ENCODE measurements at regions not wholly inside any gene's neighbourhood (a gene's known extent, or its start where the extent isn't known, plus 50 kb on each side); places are given as distances from the start of the nearest gene placed in this dataset.
"Not testable (repeated sequence)": the region's sequence is repeated elsewhere in the genome, so short reads cannot be mapped to it uniquely, and the experiment has no call there.

DNA sequence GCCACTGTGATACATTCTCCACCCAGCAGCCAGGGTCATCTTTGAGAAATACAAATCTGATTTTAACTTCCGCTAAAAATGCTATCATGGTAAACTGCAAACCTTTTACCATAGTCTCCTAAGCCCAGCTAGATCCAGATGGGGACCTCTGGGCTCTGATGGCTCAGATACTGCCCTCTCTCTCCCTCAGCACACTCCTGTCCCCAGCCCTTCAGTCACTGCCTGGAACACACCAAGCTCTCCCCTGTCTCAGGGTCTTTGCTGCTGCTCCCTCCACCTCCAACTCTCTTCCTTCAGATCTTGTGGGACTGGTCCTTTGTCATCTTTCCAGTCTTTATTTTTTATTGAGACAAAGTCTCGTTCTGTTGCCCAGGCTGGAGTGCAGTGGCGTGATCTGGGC, 65.1 kb downstream of the SPRY4 start:
- Mint-ChIP-seq H3K4me3 (no peak overlapping the region), H3K27me3 (ENCODE audit: low read depth) (no peaks in the 10 kb centered on the region), H3K9me3 (peaks cover 9% of the 10 kb centered on the region), H3K36me3 (ENCODE audit: insufficient read depth) (no peaks in the 10 kb centered on the region), H3K4me1 (ENCODE audit: low read depth) (no peaks in the 10 kb centered on the region)
- DNase-seq (no peak), ATAC-seq (no peak)

DNA sequence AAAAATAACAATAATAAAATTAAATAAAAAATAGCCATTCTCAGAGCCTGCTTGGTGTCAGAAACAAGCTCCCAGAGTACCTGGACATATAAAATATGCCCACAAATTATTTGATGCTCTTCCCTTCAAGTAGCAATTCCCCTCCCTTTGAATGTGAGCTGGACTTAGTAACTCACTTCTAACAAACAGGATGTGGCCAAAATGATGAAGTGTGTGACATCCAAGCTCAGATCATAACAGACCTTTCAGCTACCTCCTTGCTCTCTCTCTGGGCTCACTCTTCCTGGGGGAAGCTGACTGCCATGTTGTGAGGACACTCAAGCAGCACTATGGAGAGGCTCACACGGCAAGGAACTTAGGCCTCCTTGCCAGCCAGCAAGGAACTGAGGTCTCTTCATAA, 69.0 kb downstream of the SPRY4 start:
- DNase-seq (no peak), ATAC-seq (no peak)
- Mint-ChIP-seq H3K27me3 (ENCODE audit: low read depth) (no peaks in the 10 kb centered on the region), H3K36me3 (ENCODE audit: insufficient read depth) (no peaks in the 10 kb centered on the region), H3K4me3 (no peak overlapping the region), H3K9me3 (peaks cover 9% of the 10 kb centered on the region), H3K4me1 (ENCODE audit: low read depth) (no peaks in the 10 kb centered on the region)

DNA sequence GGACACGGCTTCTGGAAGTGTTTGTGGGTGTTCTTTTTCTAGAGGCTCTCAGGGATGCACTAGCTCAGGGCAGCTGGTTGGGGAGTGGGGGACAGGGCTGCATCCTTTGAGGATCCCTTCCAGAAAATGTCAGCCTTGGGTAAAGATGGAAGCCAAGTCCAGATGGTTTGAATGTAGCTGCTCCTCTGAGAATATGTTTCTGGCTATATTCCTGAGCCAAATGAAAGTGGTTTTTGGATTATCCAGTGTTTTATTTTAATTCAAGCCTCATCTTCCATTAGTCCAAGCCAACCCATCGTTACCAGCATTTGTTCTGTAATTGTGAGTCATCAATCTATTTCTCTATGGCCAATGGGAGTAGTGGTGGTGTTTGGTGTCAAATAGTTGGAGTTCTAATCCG, 70.4 kb downstream of the SPRY4 start:
- ATAC-seq (no peak), DNase-seq (no peak)
- H3K36me3 Mint-ChIP-seq (ENCODE audit: insufficient read depth) = no peaks in the 10 kb centered on the region
- H3K9me3 Mint-ChIP-seq = peaks cover 9% of the 10 kb centered on the region
- H3K4me1 Mint-ChIP-seq (ENCODE audit: low read depth) = no peaks in the 10 kb centered on the region
- no peaks in the 10 kb centered on the region for H3K27me3 Mint-ChIP-seq (ENCODE audit: low read depth)
- no peak overlapping the region for H3K4me3 Mint-ChIP-seq

DNA sequence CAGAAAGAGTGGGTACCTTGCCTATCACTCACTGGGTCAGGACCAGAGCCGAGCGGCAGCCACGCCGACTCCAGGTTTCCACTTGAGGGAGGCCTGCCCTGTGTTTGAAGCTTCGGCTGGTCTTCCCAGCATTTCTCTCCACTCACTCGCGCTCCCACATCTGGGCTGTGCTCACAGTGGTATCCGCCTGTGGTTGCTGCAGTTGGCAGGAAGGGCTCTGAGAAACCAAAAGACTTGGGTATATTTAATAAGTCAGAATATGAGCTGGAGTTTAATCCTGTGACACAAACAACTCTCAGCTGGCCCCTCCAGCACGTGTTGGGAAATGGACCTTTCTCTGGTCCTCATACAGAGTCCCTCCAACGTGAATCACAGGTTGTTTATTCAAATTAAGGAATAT, 70.9 kb downstream of the SPRY4 start:
- DNase-seq = no peak
- Mint-ChIP-seq H3K4me1 (ENCODE audit: low read depth) (no peaks in the 10 kb centered on the region), H3K4me3 (no peak overlapping the region)

DNA sequence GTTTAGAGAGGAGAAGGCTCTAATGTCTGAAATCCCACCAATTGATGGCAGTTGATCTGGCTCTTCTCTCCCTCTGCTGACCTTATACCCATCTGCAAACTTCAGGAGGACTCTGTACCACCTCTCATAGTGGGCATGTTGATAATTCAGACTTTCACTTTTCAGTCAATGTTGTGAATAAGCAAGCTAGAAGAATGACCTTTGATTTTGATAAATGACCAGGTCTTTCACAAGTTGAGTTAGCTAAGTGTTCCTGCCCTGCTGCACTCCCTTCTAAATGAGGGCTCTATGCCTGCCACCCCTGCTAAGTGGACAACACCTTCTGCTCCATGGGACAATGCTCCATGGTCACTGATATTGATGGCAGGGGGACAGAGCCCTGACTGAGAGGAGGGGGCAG, 74.7 kb downstream of the SPRY4 start:
- no peaks in the 10 kb centered on the region for H3K36me3 Mint-ChIP-seq (ENCODE audit: insufficient read depth)
- H3K27me3 Mint-ChIP-seq (ENCODE audit: low read depth) = no peaks in the 10 kb centered on the region
- H3K9me3 Mint-ChIP-seq = no peaks in the 10 kb centered on the region
- no peak for ATAC-seq
- H3K4me3 Mint-ChIP-seq = no peak overlapping the region
- no peaks in the 10 kb centered on the region for H3K4me1 Mint-ChIP-seq (ENCODE audit: low read depth)
- no peak for DNase-seq

More for the DNA sequence above, 70.9 kb downstream of the SPRY4 start:
- no peaks in the 10 kb centered on the region for H3K27me3 Mint-ChIP-seq (ENCODE audit: low read depth)
- ATAC-seq = no peak
- H3K36me3 Mint-ChIP-seq (ENCODE audit: insufficient read depth) = no peaks in the 10 kb centered on the region
- H3K9me3 Mint-ChIP-seq = peaks cover 9% of the 10 kb centered on the region

DNA sequence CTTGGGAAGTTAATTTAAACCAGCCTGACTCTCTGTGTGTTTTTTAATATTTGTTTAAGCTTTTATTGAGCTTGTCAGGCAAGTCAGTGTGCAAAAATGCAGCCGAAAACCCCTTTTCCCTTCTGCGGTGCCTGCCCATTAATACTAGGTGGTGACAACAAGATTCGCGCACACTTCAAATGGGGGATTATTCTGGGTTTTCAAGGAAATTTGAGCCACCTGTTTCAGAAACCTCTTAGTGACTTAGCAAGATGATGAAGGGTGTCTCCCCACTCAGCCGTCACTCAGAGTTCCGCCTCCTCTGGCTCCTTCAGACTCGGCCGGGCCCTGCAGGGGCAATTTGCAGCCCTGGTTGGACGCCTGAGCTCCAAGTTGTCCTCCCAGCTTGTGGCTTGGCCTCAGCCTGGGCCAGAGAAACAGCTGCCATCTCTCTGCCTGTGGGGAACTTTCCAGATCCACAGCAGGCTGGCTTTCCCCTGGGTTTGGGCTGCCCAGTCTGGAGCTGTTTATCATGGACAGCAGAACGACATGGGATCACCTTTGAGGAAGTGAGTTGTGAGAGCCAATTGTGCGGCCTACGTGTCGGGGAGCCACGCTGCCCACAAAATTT, 75.9 kb downstream of the SPRY4 start:
- no peak overlapping the region for H3K4me3 Mint-ChIP-seq
- ATAC-seq (no peak), DNase-seq (no peak)
- H3K9me3 Mint-ChIP-seq = no peaks in the 10 kb centered on the region
- no peaks in the 10 kb centered on the region for H3K36me3 Mint-ChIP-seq (ENCODE audit: insufficient read depth)
- H3K27me3 Mint-ChIP-seq (ENCODE audit: low read depth) = no peaks in the 10 kb centered on the region
- H3K4me1 Mint-ChIP-seq (ENCODE audit: low read depth) = no peaks in the 10 kb centered on the region

DNA sequence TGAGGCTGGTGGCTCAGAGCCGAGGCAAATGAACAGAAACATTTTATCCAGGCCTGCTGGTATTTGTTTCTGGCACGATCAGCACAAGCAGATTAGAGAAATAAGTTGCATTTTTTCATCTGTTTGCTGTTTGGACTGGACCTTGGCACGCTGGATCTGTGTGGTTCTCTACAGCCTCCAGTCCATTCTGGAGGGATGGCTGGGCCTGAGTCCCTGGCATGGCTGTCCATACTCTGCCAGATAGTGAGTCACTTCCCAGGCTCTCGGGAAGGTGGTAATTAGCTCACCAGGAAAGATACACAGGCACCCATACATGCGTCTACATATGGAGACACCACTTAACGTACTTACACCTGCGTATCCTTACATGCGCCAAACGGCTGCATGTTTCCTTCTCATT, 78.6 kb downstream of the SPRY4 start:
- ATAC-seq = no peak
- no peaks in the 10 kb centered on the region for H3K9me3 Mint-ChIP-seq
- DNase-seq = no peak
- H3K27me3 Mint-ChIP-seq (ENCODE audit: low read depth) = no peaks in the 10 kb centered on the region
- no peaks in the 10 kb centered on the region for H3K36me3 Mint-ChIP-seq (ENCODE audit: insufficient read depth)
- no peak overlapping the region for H3K4me3 Mint-ChIP-seq
- H3K4me1 Mint-ChIP-seq (ENCODE audit: low read depth) = no peaks in the 10 kb centered on the region

DNA sequence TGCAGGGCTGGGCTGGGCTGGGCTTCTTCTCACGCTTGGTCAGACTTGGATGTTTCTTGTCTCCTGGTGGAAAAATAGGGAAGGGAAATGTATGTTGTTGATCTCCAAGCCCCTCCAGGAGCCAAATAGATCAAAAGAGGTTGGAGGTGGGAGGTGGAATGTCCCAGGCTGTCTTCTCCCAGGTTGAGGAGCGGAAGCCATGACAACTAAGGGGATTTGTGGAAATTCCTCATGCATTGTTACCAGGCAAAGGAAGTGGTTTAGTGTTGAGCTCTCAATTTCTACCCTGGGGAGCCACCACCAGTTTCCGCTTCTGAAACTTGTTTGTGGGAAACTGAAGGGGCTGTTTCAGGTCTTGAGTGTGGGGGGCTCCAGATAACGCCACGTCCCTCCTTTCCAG, 79.0 kb downstream of the SPRY4 start:
- Mint-ChIP-seq H3K27me3 (ENCODE audit: low read depth) (no peaks in the 10 kb centered on the region), H3K9me3 (no peaks in the 10 kb centered on the region), H3K4me3 (no peak overlapping the region), H3K36me3 (ENCODE audit: insufficient read depth) (no peaks in the 10 kb centered on the region), H3K4me1 (ENCODE audit: low read depth) (no peaks in the 10 kb centered on the region)
- ATAC-seq = no peak
- no peak for DNase-seq

DNA sequence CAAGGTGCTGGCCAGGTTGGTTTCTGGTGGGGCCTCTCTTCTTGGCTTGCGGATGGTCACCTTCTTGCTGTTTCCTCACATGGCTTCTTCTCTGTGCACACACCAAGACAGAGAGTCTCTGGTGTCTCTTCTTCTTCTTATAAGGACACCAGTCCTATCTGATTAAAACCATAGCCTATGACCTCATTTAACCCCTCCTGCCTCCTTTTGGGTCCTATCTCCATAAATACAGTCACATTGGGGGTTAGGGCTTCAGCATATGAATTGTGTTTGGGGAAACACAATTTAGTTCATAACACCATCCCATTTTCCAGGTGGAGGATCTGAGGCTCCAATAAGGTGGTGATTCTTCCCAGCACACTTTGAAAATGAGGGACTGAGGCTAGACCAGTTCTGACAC, 80.4 kb downstream of the SPRY4 start:
- no peaks in the 10 kb centered on the region for H3K27me3 Mint-ChIP-seq (ENCODE audit: low read depth)
- H3K36me3 Mint-ChIP-seq (ENCODE audit: insufficient read depth) = no peaks in the 10 kb centered on the region
- no peak overlapping the region for H3K4me3 Mint-ChIP-seq
- no peaks in the 10 kb centered on the region for H3K9me3 Mint-ChIP-seq
- H3K4me1 Mint-ChIP-seq (ENCODE audit: low read depth) = no peaks in the 10 kb centered on the region
- ATAC-seq (no peak), DNase-seq (no peak)

DNA sequence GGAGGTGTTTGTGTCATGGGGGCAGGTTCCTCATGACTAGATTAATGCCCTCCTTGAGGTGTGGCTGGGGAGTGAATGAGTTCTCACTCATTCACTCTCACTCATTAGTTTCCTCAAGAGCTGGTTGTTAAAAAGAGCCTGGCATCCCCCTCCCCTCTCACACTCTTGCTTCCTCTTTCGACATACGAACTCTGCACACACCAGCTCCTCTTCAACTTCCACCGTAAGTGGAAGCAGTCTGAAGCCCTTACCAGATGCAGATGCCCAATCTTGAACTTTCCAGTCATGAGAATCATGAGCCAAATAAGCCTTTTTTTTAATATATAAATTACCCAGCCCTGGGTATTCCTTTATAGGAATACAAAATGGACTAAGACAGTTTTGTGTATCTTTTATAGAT, 82.5 kb downstream of the SPRY4 start:
- H3K4me1 Mint-ChIP-seq (ENCODE audit: low read depth) = no peaks in the 10 kb centered on the region
- H3K4me3 Mint-ChIP-seq = no peak overlapping the region
- ATAC-seq = no peak
- no peaks in the 10 kb centered on the region for H3K36me3 Mint-ChIP-seq (ENCODE audit: insufficient read depth)
- no peak for DNase-seq
- H3K27me3 Mint-ChIP-seq (ENCODE audit: low read depth) = no peaks in the 10 kb centered on the region
- no peaks in the 10 kb centered on the region for H3K9me3 Mint-ChIP-seq

DNA sequence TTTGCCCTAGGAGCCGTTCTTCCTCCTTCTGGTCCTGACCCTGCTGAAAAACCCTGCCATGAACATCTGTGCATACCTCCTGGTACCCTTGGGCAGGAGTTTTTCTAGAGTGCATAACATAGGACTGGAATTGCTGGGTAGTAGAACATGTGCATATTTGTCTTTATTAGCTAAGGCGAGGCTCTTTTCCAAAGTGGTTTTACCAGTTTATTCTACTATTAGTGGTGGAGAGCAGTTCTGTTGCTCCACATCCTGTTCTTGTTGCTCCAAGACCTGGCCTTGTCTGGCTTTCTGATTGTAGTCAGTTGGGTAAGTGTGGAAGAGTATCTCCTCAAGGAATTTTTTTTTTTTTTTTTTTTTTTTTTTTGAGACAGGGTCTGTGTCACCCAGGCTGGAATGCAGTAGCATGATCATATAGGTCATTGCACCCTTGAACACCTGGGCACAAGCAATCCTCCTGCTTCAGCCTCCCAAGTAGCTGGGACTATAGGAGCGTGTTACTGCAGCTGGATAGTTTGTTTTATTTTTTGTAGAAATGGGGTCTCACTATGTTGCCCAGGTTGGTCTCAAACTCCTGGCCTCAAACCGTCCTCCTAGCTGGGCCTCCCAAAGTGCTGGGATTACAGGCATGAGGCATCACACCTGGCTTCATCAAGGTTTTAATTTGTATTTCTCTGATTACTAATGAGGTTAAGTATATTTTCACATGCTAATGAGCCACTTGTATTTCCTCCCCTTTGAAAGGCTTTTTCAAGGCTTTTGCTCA, 85.2 kb downstream of the SPRY4 start:
- Mint-ChIP-seq H3K4me1 (ENCODE audit: low read depth) (peaks cover 11% of the 10 kb centered on the region), H3K9me3 (no peaks in the 10 kb centered on the region), H3K4me3 (no peak overlapping the region), H3K27me3 (ENCODE audit: low read depth) (no peaks in the 10 kb centered on the region), H3K36me3 (ENCODE audit: insufficient read depth) (no peaks in the 10 kb centered on the region)
- DNase-seq (no peak), ATAC-seq (no peak)

DNA sequence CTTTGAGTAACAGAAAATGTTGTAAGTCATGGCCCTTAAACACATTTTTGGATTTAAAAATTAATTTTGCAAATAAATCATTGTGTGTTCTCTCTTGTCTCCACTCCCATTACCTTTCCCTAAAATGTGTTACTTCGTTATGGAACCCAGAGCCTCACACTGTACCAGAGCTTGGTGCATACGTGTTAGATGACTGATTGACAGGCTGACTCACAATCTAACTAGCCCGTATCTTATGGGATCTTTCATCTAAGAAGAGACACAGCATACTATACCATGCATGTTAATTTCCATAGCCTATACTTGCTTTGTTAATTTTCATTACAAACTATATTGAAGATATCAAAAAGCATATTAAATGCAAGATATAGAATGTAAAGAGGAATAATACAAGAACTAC, 87.1 kb downstream of the SPRY4 start:
- Mint-ChIP-seq H3K4me1 (ENCODE audit: low read depth) (peaks cover 11% of the 10 kb centered on the region), H3K4me3 (no peak overlapping the region)

DNA sequence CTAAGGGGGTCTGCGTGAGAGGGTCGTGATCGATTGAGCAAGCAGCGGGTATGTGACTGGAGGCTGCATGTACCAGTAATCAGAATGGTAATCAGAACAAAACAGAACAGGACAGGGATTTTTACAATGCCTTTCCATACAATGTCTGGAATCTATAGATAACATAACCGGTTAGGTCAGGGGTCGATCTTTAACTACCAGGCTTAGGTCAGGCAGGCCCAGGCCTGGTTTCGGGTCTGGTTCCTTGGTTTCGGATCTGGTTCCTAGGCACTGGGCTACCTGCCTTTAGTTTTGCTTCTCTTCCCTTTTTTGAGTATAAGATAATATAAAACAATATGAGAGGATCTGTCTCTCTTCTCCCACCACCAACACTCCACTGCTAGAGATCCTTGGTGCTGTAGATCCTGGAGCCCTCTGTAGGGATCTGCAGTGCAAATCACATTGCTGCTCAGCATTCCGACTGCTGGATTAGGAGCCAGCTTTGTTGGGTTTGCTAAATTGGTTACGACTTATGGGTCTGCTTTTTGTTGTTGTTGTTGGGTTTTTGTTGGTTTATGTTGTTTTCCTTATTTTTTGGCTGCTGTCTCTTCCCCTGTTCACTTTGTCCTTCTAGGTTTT, 88.0 kb downstream of the SPRY4 start:
- ATAC-seq; H3K9me3 Mint-ChIP-seq; H3K4me3 Mint-ChIP-seq; DNase-seq; H3K36me3 Mint-ChIP-seq (ENCODE audit: insufficient read depth); H3K27me3 Mint-ChIP-seq (ENCODE audit: low read depth): not testable (repeated sequence)
- H3K4me1 Mint-ChIP-seq (ENCODE audit: low read depth) = peaks cover 11% of the 10 kb centered on the region

More for the DNA sequence above, 87.1 kb downstream of the SPRY4 start:
- Mint-ChIP-seq H3K9me3 (no peaks in the 10 kb centered on the region), H3K27me3 (ENCODE audit: low read depth) (no peaks in the 10 kb centered on the region), H3K36me3 (ENCODE audit: insufficient read depth) (no peaks in the 10 kb centered on the region)
- DNase-seq = no peak
- no peak for ATAC-seq

DNA sequence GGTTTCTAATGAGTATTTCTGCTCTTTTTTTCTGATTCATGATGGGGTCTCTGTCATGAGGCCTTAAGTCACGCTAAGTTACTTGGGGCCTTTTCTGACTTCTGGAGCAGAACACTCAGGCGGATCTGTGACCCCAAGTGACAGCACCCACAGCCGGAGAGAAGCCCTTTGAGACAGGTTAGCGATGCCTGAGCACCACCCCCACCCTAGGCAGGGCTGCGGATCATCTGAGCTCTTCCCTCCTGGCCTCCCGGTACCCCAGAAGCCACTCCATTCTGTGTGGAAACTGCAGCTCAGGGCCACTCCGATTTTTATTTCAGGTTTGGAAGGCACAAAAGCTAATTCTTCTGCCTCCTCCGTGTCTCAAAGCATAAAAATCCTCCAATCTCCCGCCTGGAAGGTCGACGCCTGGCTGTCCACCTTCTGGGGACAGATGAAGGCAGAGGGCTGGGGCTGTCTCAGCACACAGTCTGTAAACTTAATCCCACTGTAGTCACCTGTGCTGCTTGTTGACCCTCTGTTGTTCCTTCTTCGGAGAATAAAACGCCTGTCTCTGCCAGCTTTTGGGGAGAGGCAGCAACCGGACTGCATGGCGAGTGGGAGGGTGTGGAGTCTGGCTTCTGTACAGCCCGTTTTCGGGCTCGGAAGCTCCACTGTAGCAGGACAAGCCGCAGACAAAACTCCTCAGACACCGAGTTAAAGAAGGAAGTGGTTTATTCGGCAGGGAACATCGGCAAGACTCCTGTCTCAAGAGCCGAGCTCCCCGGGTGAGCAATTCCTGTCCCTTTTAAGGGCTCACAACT, 88.8 kb downstream of the SPRY4 start:
- Mint-ChIP-seq H3K9me3 (no peaks in the 10 kb centered on the region), H3K4me1 (ENCODE audit: low read depth) (peaks cover 11% of the 10 kb centered on the region), H3K36me3 (ENCODE audit: insufficient read depth) (no peaks in the 10 kb centered on the region), H3K4me3 (no peak overlapping the region), H3K27me3 (ENCODE audit: low read depth) (no peaks in the 10 kb centered on the region)
- DNase-seq = no peak
- no peak for ATAC-seq

Measured in activated T-cell treated with anti-CD3 and anti-CD28 coated beads, Interleukin-2, amount 50 U/mL, for 4 hours (primary cell).